Body of pancreas (tissue), 4 donors: ENCODE measurements at regions not wholly inside any gene's neighbourhood (a gene's known extent, or its start where the extent isn't known, plus 50 kb on each side); places are given as distances from the start of the nearest gene placed in this dataset.

ENCODE experiments used
- CTCF ChIP-seq, 7 experiments: fragments of 450-650 bp in 4 of 7; fragments of 200-600 bp in 3 of 7; sonication (generic) in 3 of 7; IDR thresholded peaks; one replicate each; pipeline ENCODE4 v1.5.1; 2016 to 2019; ENCODE audit warnings: antibody characterized with exemption in 7 of 7
- POLR2A ChIP-seq, 3 donors: fragments of 450-650 bp; IDR thresholded peaks; one replicate each; pipeline ENCODE4 v1.6.1; 2016; ENCODE audit warnings: antibody characterized with exemption in 3 of 3, mild to moderate bottlenecking in 2 of 3

GRCh38 chr20:50269091-50270033, 78.7 kb downstream of the CEBPB start:
- TF ChIP-seq POLR2A (IDR thresholded peaks at IDR 0.05): no peak
- no peak for TF ChIP-seq CTCF (IDR thresholded peaks at IDR 0.05)
